Epidermal melanocyte (primary cell): ENCODE measurements at regions not wholly inside any gene's neighbourhood (a gene's known extent, or its start where the extent isn't known, plus 50 kb on each side); places are given as distances from the start of the nearest gene placed in this dataset.

Experiments
- DNase-seq: peaks from one replicate; pipeline ENCODE4 v3.0.0; 2011; ENCODE audit warnings: low spot score; ENCODE audit not compliant: insufficient read length

- DNase-seq = no peak
These were observed 99.6 kb downstream of the LURAP1L start for GRCh38 chr9:12874395-12874794.

- no peak for DNase-seq
These were observed 100.4 kb downstream of the LURAP1L start for GRCh38 chr9:12875191-12875590.

GRCh38 chr9:12876872-12877271 is 102.1 kb downstream of the LURAP1L start:
- DNase-seq = no peak

GRCh38 chr9:12878351-12878978 is 103.6 kb downstream of the LURAP1L start:
- DNase-seq = no peak

GRCh38 chr9:12879961-12880360 is 105.1 kb downstream of the LURAP1L start:
- no peak for DNase-seq

GRCh38 chr9:12880406-12881015 is 105.7 kb downstream of the LURAP1L start:
- no peak for DNase-seq

- DNase-seq = no peak
These were observed 107.6 kb downstream of the LURAP1L start for GRCh38 chr9:12882430-12882829.

GRCh38 chr9:12884736-12885395 is 110.0 kb downstream of the LURAP1L start:
- DNase-seq = no peak

GRCh38 chr9:12889402-12890106 is 114.7 kb downstream of the LURAP1L start:
- DNase-seq = no peak

GRCh38 chr9:12891588-12891987 is 116.8 kb downstream of the LURAP1L start:
- no peak for DNase-seq

GRCh38 chr9:12903316-12903715 is 128.5 kb downstream of the LURAP1L start:
- no peak for DNase-seq

GRCh38 chr9:12904261-12905000 is 129.6 kb downstream of the LURAP1L start:
- DNase-seq = no peak

- DNase-seq = no peak
These were observed 131.8 kb downstream of the LURAP1L start for GRCh38 chr9:12906646-12907045.

GRCh38 chr9:12908895-12909294 is 134.1 kb downstream of the LURAP1L start:
- DNase-seq = no peak

- no peak for DNase-seq
These were observed 140.6 kb downstream of the LURAP1L start for GRCh38 chr9:12915366-12915954.

- DNase-seq = peak; percentile 35
These were observed 141.2 kb downstream of the LURAP1L start for GRCh38 chr9:12916042-12916441.

- no peak for DNase-seq
These were observed 145.6 kb downstream of the LURAP1L start for GRCh38 chr9:12920437-12920836.

GRCh38 chr9:12921621-12922020 is 146.8 kb downstream of the LURAP1L start:
- no peak for DNase-seq

- DNase-seq = no peak
These were observed 147.5 kb downstream of the LURAP1L start for GRCh38 chr9:12922224-12922866.

GRCh38 chr9:12923468-12924009 is 148.7 kb downstream of the LURAP1L start:
- peak; percentile 45 for DNase-seq
